ENCODE measurements at regions not wholly inside any gene's neighbourhood (a gene's known extent, or its start where the extent isn't known, plus 50 kb on each side); places are given as distances from the start of the nearest gene placed in this dataset.

DNA sequence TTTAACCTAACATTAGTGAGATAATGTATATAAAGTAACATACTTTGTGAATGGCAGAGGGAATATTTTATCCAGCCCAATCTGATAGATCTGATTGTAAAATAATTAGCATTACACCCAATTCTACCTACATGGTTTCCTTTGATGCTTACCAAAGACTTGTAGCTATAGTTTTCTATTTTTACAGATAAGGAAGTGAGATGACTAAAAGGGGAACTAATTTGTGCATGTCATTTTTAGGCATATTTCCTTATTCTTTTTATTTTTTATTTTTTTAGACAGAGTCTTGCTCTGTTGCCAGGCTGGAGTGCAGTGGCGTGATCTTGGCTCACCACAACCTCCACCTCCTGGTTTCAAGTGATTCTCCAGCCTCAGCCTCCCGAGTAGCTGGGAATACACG is 793.7 kb upstream of the LRRC4C start:
- H3K4me2 ChIP-seq (ENCODE audit: low read length), result no peak overlapping the region
- peaks cover 2% of the 10 kb centered on the region for H3K9me3 ChIP-seq (ENCODE audit: insufficient read depth, low read depth, low read length)
- no peaks in the 10 kb centered on the region for H3K4me1 ChIP-seq (ENCODE audit: control insufficient read depth in 1 of 2, insufficient read depth in 2 of 2, low read length in 2 of 2)
- H3K27ac ChIP-seq (ENCODE audit: low read depth, low read length), result no peak overlapping the region
- no peaks in the 10 kb centered on the region for H3K79me1 ChIP-seq (ENCODE audit: low read length)
- H2BK12ac ChIP-seq (ENCODE audit: low read length), result no peak overlapping the region
- H3K14ac ChIP-seq (ENCODE audit: low read length), result no peak overlapping the region
- H4K91ac ChIP-seq (ENCODE audit: low read depth, low read length), result no peak overlapping the region
- no peaks in the 10 kb centered on the region for H3K27me3 ChIP-seq (ENCODE audit: insufficient read depth, low read length)
- H3K18ac ChIP-seq (ENCODE audit: low read length), result no peak overlapping the region
- no peak overlapping the region for H3K4me3 ChIP-seq (ENCODE audit: low read depth, low read length)
- no peak overlapping the region for H3K9ac ChIP-seq (ENCODE audit: low read length)
- H4K12ac ChIP-seq (ENCODE audit: low read depth, low read length), result no peak overlapping the region
- no peak overlapping the region for H3K4ac ChIP-seq (ENCODE audit: low read depth, low read length)
- H3K79me2 ChIP-seq (ENCODE audit: control insufficient read depth, insufficient read depth, low read length, poor library complexity), result no peaks in the 10 kb centered on the region
- DNase-seq, result no peak
- WGBS (ENCODE audit: extremely low coverage, insufficient coverage, insufficient read length), result no CpG with 5 or more reads among the region's 3 CpGs
- H2BK120ac ChIP-seq (ENCODE audit: insufficient read depth, low read length, poor library complexity), result no peak overlapping the region
- H3K36me3 ChIP-seq (ENCODE audit: control insufficient read depth in 1 of 2, insufficient read depth in 2 of 2, low read length in 2 of 2), result no peaks in the 10 kb centered on the region
- H2AFZ ChIP-seq (ENCODE audit: insufficient read depth, low read length, poor library complexity), result no peak overlapping the region
- no peak overlapping the region for H2BK5ac ChIP-seq (ENCODE audit: low read depth, low read length, poor library complexity)
- H2AK5ac ChIP-seq (ENCODE audit: low read length), result no peak overlapping the region
- H4K8ac ChIP-seq (ENCODE audit: low read depth, low read length), result no peak overlapping the region
- H3K23ac ChIP-seq (ENCODE audit: low read length), result no peak overlapping the region

DNA sequence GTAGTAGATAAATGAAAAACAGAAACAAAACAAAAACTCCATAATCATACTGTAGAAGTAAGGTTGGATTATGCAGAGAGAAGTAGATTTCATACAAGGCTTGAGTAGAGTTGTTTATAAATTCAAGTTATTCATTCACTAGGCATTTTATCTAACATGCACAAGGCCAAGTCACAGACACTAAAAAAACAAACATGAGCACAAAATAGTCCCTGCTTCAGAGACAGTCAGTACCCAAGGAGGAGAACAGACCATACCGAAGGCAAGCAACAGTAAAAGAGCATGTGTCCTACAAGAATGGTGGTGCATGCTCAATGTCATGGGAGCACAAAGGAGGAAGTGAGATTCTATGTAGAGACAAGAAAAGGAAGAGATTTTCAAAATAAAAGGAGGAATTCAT is 796.5 kb upstream of the LRRC4C start:
- no peak overlapping the region for H2AK5ac ChIP-seq (ENCODE audit: low read length)
- no peak overlapping the region for H2BK12ac ChIP-seq (ENCODE audit: low read length)
- H4K91ac ChIP-seq (ENCODE audit: low read depth, low read length), result no peak overlapping the region
- H3K9me3 ChIP-seq (ENCODE audit: insufficient read depth, low read depth, low read length), result peaks cover 2% of the 10 kb centered on the region
- no peak overlapping the region for H3K4me2 ChIP-seq (ENCODE audit: low read length)
- H3K9ac ChIP-seq (ENCODE audit: low read length), result no peak overlapping the region
- WGBS (ENCODE audit: extremely low coverage, insufficient coverage, insufficient read length), result no CpG with 5 or more reads among the region's 1 CpG
- no peak for DNase-seq
- H4K12ac ChIP-seq (ENCODE audit: low read depth, low read length), result no peak overlapping the region
- H3K79me1 ChIP-seq (ENCODE audit: low read length), result no peaks in the 10 kb centered on the region
- no peak overlapping the region for H2BK5ac ChIP-seq (ENCODE audit: low read depth, low read length, poor library complexity)
- H2BK120ac ChIP-seq (ENCODE audit: insufficient read depth, low read length, poor library complexity), result no peak overlapping the region
- no peaks in the 10 kb centered on the region for H3K27me3 ChIP-seq (ENCODE audit: insufficient read depth, low read length)
- H3K27ac ChIP-seq (ENCODE audit: low read depth, low read length), result no peak overlapping the region
- no peak overlapping the region for H4K8ac ChIP-seq (ENCODE audit: low read depth, low read length)
- H3K4me3 ChIP-seq (ENCODE audit: low read depth, low read length), result no peak overlapping the region
- no peak overlapping the region for H3K4ac ChIP-seq (ENCODE audit: low read depth, low read length)
- H3K18ac ChIP-seq (ENCODE audit: low read length), result no peak overlapping the region
- no peak overlapping the region for H3K14ac ChIP-seq (ENCODE audit: low read length)
- H2AFZ ChIP-seq (ENCODE audit: insufficient read depth, low read length, poor library complexity), result no peak overlapping the region
- no peaks in the 10 kb centered on the region for H3K79me2 ChIP-seq (ENCODE audit: control insufficient read depth, insufficient read depth, low read length, poor library complexity)
- no peak overlapping the region for H3K23ac ChIP-seq (ENCODE audit: low read length)
- no peaks in the 10 kb centered on the region for H3K36me3 ChIP-seq (ENCODE audit: control insufficient read depth in 1 of 2, insufficient read depth in 2 of 2, low read length in 2 of 2)
- H3K4me1 ChIP-seq (ENCODE audit: control insufficient read depth in 1 of 2, insufficient read depth in 2 of 2, low read length in 2 of 2), result no peaks in the 10 kb centered on the region

DNA sequence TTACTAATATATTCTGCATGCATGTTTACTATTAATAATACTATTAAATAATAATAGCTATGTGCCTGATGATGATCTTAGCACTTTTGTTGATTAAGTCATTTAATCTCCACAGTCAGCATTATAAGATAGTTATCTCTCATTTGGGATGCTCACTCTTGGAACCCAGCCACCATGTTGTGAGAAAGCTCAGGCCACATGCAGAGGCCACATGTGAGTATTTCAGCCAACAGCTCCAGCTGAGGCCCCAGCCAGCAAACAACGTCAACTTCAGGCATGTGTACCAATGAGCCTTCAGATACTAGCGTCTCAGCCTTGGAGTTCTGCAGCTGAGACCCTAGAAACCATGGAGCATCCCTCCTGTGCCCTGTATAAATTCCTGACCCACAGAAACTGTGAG is 798.1 kb upstream of the LRRC4C start:
- no CpG with 5 or more reads among the region's 2 CpGs for WGBS (ENCODE audit: extremely low coverage, insufficient coverage, insufficient read length)

DNA sequence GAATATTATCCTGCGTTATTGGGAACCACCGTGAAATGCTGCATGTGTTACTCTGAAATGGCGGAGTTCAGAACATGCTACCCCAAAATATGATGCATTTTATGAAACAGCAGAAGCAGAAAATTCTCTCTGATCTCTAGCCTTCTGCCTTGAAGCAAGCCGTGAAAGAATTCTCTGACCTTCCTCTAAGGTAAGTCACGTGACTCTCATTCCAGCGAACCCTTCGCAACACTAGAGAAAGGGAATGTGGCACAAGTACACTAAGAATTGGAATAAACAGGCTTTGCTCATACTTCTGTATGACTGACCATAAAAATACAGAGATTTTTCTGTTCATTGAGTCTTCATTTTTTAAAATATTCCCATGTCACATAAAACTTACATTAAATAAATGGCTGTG is 805.6 kb upstream of the LRRC4C start:
- no CpG with 5 or more reads among the region's 7 CpGs for WGBS (ENCODE audit: extremely low coverage, insufficient coverage, insufficient read length)
- Histone ChIP-seq H3K27ac (ENCODE audit: low read depth, low read length) (no peak overlapping the region), H3K27me3 (ENCODE audit: insufficient read depth, low read length) (no peaks in the 10 kb centered on the region)

More for the DNA sequence above, 798.1 kb upstream of the LRRC4C start:
- H3K27me3 ChIP-seq (ENCODE audit: insufficient read depth, low read length), result no peaks in the 10 kb centered on the region
- H3K79me1 ChIP-seq (ENCODE audit: low read length), result no peaks in the 10 kb centered on the region
- H3K14ac ChIP-seq (ENCODE audit: low read length), result no peak overlapping the region
- peaks cover 2% of the 10 kb centered on the region for H3K9me3 ChIP-seq (ENCODE audit: insufficient read depth, low read depth, low read length)
- no peak for DNase-seq
- H3K36me3 ChIP-seq (ENCODE audit: control insufficient read depth in 1 of 2, insufficient read depth in 2 of 2, low read length in 2 of 2), result no peaks in the 10 kb centered on the region
- no peak overlapping the region for H3K4me2 ChIP-seq (ENCODE audit: low read length)
- no peak overlapping the region for H2AFZ ChIP-seq (ENCODE audit: insufficient read depth, low read length, poor library complexity)
- no peak overlapping the region for H2BK5ac ChIP-seq (ENCODE audit: low read depth, low read length, poor library complexity)
- no peak overlapping the region for H3K9ac ChIP-seq (ENCODE audit: low read length)
- H3K4ac ChIP-seq (ENCODE audit: low read depth, low read length), result no peak overlapping the region
- H2BK12ac ChIP-seq (ENCODE audit: low read length), result no peak overlapping the region
- H3K79me2 ChIP-seq (ENCODE audit: control insufficient read depth, insufficient read depth, low read length, poor library complexity), result no peaks in the 10 kb centered on the region
- no peak overlapping the region for H3K27ac ChIP-seq (ENCODE audit: low read depth, low read length)
- H3K4me1 ChIP-seq (ENCODE audit: control insufficient read depth in 1 of 2, insufficient read depth in 2 of 2, low read length in 2 of 2), result no peaks in the 10 kb centered on the region
- no peak overlapping the region for H4K12ac ChIP-seq (ENCODE audit: low read depth, low read length)
- H2AK5ac ChIP-seq (ENCODE audit: low read length), result no peak overlapping the region
- no peak overlapping the region for H3K23ac ChIP-seq (ENCODE audit: low read length)
- no peak overlapping the region for H2BK120ac ChIP-seq (ENCODE audit: insufficient read depth, low read length, poor library complexity)
- H4K91ac ChIP-seq (ENCODE audit: low read depth, low read length), result no peak overlapping the region
- H3K4me3 ChIP-seq (ENCODE audit: low read depth, low read length), result no peak overlapping the region
- H4K8ac ChIP-seq (ENCODE audit: low read depth, low read length), result no peak overlapping the region
- H3K18ac ChIP-seq (ENCODE audit: low read length), result no peak overlapping the region

More for the DNA sequence above, 805.6 kb upstream of the LRRC4C start:
- H3K36me3 ChIP-seq (ENCODE audit: control insufficient read depth in 1 of 2, insufficient read depth in 2 of 2, low read length in 2 of 2), result no peaks in the 10 kb centered on the region
- no peaks in the 10 kb centered on the region for H3K79me2 ChIP-seq (ENCODE audit: control insufficient read depth, insufficient read depth, low read length, poor library complexity)
- H2AK5ac ChIP-seq (ENCODE audit: low read length), result no peak overlapping the region
- no peak overlapping the region for H2BK120ac ChIP-seq (ENCODE audit: insufficient read depth, low read length, poor library complexity)
- H2BK12ac ChIP-seq (ENCODE audit: low read length), result no peak overlapping the region
- no peak overlapping the region for H3K14ac ChIP-seq (ENCODE audit: low read length)
- H4K12ac ChIP-seq (ENCODE audit: low read depth, low read length), result no peak overlapping the region
- no peak overlapping the region for H3K18ac ChIP-seq (ENCODE audit: low read length)
- no peak overlapping the region for H3K4ac ChIP-seq (ENCODE audit: low read depth, low read length)
- H2BK5ac ChIP-seq (ENCODE audit: low read depth, low read length, poor library complexity), result no peak overlapping the region
- H3K4me3 ChIP-seq (ENCODE audit: low read depth, low read length), result no peak overlapping the region
- no peaks in the 10 kb centered on the region for H3K79me1 ChIP-seq (ENCODE audit: low read length)
- H3K4me1 ChIP-seq (ENCODE audit: control insufficient read depth in 1 of 2, insufficient read depth in 2 of 2, low read length in 2 of 2), result no peaks in the 10 kb centered on the region
- no peak overlapping the region for H3K9ac ChIP-seq (ENCODE audit: low read length)
- no peak overlapping the region for H3K23ac ChIP-seq (ENCODE audit: low read length)
- H4K8ac ChIP-seq (ENCODE audit: low read depth, low read length), result no peak overlapping the region
- no peak overlapping the region for H3K4me2 ChIP-seq (ENCODE audit: low read length)
- no peak for DNase-seq
- H4K91ac ChIP-seq (ENCODE audit: low read depth, low read length), result no peak overlapping the region
- H3K9me3 ChIP-seq (ENCODE audit: insufficient read depth, low read depth, low read length), result no peaks in the 10 kb centered on the region
- H2AFZ ChIP-seq (ENCODE audit: insufficient read depth, low read length, poor library complexity), result no peak overlapping the region
